ENCODE measurements at regions not wholly inside any gene's neighbourhood (a gene's known extent, or its start where the extent isn't known, plus 50 kb on each side); places are given as distances from the start of the nearest gene placed in this dataset.

GRCh38 chr16:59601452-59601851 lies 867.3 kb upstream of the GOT2 start:
- TF ChIP-seq CTCF (IDR thresholded peaks at IDR 0.05; ENCODE audit: low read length) (no peak), EZH2 (optimal IDR thresholded peaks at IDR 0.05; ENCODE audit: low read depth, low read length) (no peak)
